ENCODE measurements at regions not wholly inside any gene's neighbourhood (a gene's known extent, or its start where the extent isn't known, plus 50 kb on each side); places are given as distances from the start of the nearest gene placed in this dataset.

DNA sequence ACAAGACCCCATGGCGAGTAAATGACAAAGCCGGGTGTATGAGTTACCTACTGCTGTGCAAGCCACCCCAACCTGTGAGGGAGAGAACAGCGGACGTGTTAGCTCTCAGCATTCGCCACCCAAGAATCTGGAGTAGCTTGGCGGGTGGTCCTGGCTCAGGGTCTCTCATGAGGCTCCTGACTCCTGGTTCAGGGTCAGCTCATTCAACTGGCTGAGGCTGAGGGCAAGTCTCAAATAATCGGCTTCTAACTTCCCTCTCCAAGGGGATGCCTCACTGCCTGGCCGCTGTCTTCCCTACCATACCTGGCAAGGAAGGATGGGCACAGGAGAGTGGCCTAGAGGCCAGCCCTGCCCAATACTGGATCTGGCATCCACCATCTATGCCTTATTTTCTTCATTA is 94.2 kb downstream of the HTR5A start:
- Histone ChIP-seq H3K27me3 (ENCODE audit: control insufficient read depth, insufficient read depth, low read length) (no peaks in the 10 kb centered on the region), H3K9ac (ENCODE audit: low read depth, low read length) (no peak overlapping the region), H3K9me3 (ENCODE audit: control insufficient read depth, insufficient read depth, low read length) (no peaks in the 10 kb centered on the region), H3K36me3 (ENCODE audit: control insufficient read depth, insufficient read depth, low read length) (no peaks in the 10 kb centered on the region), H3K4me3 (ENCODE audit: low read depth, low read length) (no peak overlapping the region), H3K4me1 (ENCODE audit: control insufficient read depth, insufficient read depth, low read length) (no peaks in the 10 kb centered on the region)

DNA sequence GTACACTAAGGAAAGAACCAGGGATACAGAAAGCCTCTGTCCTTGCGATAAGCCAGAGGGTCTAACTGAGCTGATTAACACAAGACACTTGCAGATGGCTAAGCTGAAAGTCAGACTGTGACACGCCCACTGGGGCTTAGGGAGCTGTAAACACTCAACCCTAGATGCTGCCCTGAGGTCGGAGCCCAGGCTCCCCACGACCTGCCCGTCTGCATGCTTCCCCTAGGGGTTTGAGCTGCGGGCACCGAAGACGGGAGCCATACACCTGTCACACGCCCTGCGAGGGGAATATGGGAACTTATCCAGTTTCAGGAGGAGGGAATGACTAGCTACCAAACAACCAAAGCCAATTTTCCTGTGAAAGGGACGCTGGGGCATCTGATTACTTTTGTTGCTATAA is 96.0 kb downstream of the HTR5A start:
- no peaks in the 10 kb centered on the region for H3K36me3 ChIP-seq (ENCODE audit: control insufficient read depth, insufficient read depth, low read length)
- no peaks in the 10 kb centered on the region for H3K4me1 ChIP-seq (ENCODE audit: control insufficient read depth, insufficient read depth, low read length)
- no peaks in the 10 kb centered on the region for H3K27me3 ChIP-seq (ENCODE audit: control insufficient read depth, insufficient read depth, low read length)
- H3K4me3 ChIP-seq (ENCODE audit: low read depth, low read length), result no peak overlapping the region
- no peaks in the 10 kb centered on the region for H3K9me3 ChIP-seq (ENCODE audit: control insufficient read depth, insufficient read depth, low read length)
- H3K9ac ChIP-seq (ENCODE audit: low read depth, low read length), result no peak overlapping the region

DNA sequence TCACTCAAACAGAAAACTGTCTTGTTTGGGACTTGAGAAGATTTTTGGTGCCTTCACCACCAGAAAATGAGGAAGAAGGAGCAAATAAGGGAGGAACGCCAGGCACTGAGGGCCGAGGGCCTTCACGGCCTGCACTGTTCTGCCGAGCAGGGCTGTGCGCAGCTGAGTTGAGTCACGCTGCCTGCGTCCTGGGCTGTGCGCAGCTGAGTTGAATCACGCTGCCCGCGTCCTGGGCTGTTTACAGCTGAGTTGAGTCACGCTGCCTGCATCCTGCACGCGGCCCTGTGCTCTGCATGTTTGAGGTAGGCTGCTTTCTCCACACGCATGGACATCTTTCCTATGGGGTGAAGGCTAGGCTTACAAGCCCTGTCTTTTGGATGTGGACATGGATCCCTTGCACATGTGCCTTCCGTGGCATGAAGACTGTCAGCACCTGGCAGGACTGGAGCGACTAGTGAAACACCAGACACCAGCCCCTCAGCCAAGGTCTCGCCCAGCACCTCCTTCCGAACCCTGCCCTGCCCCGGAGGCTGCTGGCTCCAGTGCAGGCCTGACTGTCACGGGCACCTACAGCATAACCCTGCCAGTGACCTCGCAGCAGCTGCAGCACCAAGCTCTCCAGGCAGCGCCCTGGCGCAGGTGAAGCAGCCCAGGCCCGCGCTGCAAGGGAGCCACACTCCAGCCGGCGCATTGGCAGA is 96.7 kb downstream of the HTR5A start:
- Histone ChIP-seq H3K27me3 (ENCODE audit: control insufficient read depth, insufficient read depth, low read length) (no peaks in the 10 kb centered on the region), H3K36me3 (ENCODE audit: control insufficient read depth, insufficient read depth, low read length) (no peaks in the 10 kb centered on the region), H3K9me3 (ENCODE audit: control insufficient read depth, insufficient read depth, low read length) (no peaks in the 10 kb centered on the region), H3K4me1 (ENCODE audit: control insufficient read depth, insufficient read depth, low read length) (no peaks in the 10 kb centered on the region), H3K9ac (ENCODE audit: low read depth, low read length) (no peak overlapping the region), H3K4me3 (ENCODE audit: low read depth, low read length) (no peak overlapping the region)

DNA sequence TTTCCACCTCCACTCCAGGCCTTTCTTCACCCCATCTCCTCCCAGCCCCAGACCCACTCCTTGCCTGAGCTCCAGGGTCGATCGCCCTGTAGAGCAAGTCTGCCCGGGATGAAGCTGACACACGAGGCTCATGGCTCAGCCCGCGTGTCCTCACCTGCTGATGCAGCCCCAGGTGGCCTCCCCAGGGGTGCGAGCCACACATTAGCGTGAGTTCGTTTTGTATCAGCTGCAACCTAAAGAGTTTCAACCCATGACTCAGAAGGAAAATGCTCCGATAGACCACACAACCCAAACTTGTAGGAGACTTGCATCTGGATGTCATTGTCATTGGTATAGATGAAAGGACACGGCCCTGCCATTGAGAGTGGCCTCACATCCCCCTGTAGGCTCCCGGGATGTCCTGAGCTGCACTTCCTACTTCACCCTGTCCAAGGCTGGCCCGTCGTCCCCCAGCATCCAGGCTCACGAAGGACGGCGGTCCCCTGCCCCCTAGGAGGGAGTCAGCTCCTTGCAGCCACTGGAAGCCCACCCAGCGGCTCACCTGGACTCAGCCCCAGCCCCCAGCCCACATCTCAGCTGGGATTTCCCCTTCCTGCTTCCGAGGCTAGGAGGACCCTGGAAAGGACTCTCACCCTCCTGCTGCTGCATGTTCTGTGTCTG is 97.7 kb downstream of the HTR5A start:
- no peak overlapping the region for H3K4me3 ChIP-seq (ENCODE audit: low read depth, low read length)
- no peaks in the 10 kb centered on the region for H3K27me3 ChIP-seq (ENCODE audit: control insufficient read depth, insufficient read depth, low read length)
- no peaks in the 10 kb centered on the region for H3K9me3 ChIP-seq (ENCODE audit: control insufficient read depth, insufficient read depth, low read length)
- H3K9ac ChIP-seq (ENCODE audit: low read depth, low read length), result no peak overlapping the region
- H3K4me1 ChIP-seq (ENCODE audit: control insufficient read depth, insufficient read depth, low read length), result no peaks in the 10 kb centered on the region
- no peaks in the 10 kb centered on the region for H3K36me3 ChIP-seq (ENCODE audit: control insufficient read depth, insufficient read depth, low read length)

DNA sequence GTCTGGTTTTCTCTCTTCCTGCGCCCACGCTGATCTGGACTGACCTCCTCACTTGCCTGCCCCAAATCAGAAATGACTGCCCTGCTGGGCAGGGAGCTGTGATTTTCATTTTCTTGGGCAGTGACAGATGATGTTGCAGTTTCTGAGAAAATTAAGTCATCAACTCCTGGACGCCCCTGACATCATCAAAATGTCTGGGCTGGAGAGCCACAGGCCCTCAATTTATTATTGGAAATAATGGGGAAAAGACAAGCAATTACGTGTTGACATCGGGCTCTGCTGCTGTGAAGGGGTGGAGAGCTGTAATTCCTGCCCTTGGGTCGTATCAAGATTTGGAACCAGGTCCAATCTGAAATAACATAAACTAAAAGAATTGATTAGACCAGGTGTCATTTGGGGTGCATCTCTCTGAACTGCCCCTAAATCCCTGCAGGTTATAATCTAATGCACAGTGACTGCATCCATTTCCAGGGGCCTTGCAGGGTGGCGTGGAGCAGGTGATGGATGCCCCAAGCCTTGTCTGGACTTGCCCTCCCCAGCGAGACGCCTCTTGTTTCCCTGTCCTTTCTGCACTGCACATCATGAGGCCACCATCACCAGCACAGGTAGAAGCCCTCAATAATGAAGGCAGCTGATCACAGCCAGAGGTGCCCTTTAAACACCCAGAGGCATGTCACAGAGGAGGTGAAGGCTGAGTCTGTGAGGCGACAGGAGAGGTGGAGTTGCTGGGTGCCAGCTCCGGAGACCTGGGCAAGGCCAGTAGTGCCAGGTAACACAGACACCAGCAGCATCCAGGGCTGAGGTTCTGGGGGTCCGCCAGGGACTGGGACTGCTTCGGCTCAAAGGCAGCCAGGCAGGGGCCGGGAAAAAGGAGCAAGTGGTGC is 98.7 kb downstream of the HTR5A start:
- Histone ChIP-seq H3K27me3 (ENCODE audit: control insufficient read depth, insufficient read depth, low read length) (no peaks in the 10 kb centered on the region), H3K4me1 (ENCODE audit: control insufficient read depth, insufficient read depth, low read length) (no peaks in the 10 kb centered on the region), H3K4me3 (ENCODE audit: low read depth, low read length) (no peak overlapping the region), H3K9ac (ENCODE audit: low read depth, low read length) (no peak overlapping the region), H3K9me3 (ENCODE audit: control insufficient read depth, insufficient read depth, low read length) (no peaks in the 10 kb centered on the region), H3K36me3 (ENCODE audit: control insufficient read depth, insufficient read depth, low read length) (no peaks in the 10 kb centered on the region)

DNA sequence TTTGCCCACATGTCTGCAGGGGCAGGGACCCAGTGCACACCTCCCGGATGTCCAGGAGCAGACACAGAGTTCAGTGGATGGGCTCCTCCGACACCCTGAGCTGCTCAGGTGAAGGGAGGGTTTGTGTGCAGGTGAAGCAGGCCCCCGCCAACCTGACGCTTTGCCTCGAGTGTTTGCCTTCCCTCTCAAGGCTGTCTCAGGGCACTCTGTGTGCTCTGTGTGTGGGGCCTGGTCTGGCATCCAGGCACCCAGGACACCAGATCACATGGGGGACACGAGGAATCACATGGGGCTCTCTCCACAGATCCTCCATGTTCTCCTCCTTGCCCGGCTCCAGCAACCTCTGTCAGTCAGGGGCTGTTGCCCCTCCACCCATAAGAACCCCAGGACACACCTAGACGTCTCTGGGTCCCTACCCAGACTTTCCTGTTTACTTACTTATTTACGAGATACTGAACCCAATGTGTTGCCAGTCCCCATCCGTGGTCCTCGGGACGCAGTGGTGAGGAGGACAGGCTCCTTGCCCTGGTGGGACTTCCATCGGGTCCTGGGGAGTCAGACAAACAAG is 99.5 kb downstream of the HTR5A start:
- H3K4me3 ChIP-seq (ENCODE audit: low read depth, low read length), result no peak overlapping the region
- no peak overlapping the region for H3K9ac ChIP-seq (ENCODE audit: low read depth, low read length)
- no peaks in the 10 kb centered on the region for H3K4me1 ChIP-seq (ENCODE audit: control insufficient read depth, insufficient read depth, low read length)
- H3K36me3 ChIP-seq (ENCODE audit: control insufficient read depth, insufficient read depth, low read length), result no peaks in the 10 kb centered on the region
- no peaks in the 10 kb centered on the region for H3K9me3 ChIP-seq (ENCODE audit: control insufficient read depth, insufficient read depth, low read length)
- H3K27me3 ChIP-seq (ENCODE audit: control insufficient read depth, insufficient read depth, low read length), result no peaks in the 10 kb centered on the region

DNA sequence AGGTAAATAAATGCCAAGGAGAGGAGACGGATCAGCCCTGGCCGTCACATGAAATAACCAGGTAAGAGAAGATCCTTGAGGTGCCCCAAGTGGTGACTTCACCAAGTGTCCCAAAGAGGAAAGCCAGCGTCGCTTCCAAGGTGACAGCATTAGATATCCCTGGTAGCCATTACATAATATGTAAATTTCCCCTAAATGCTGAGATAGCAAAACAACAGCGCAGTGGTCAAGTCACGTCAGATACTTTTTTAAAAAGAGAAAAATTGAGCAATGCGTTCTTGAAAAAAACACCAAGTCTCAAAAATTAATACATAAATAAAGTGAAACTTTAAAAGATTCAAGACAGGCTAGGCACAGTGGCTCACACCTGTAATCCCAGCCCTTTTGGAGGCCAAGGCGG is 100.2 kb downstream of the HTR5A start:
- Histone ChIP-seq H3K9ac (ENCODE audit: low read depth, low read length) (no peak overlapping the region), H3K9me3 (ENCODE audit: control insufficient read depth, insufficient read depth, low read length) (no peaks in the 10 kb centered on the region), H3K27me3 (ENCODE audit: control insufficient read depth, insufficient read depth, low read length) (no peaks in the 10 kb centered on the region), H3K4me1 (ENCODE audit: control insufficient read depth, insufficient read depth, low read length) (no peaks in the 10 kb centered on the region), H3K4me3 (ENCODE audit: low read depth, low read length) (no peak overlapping the region), H3K36me3 (ENCODE audit: control insufficient read depth, insufficient read depth, low read length) (no peaks in the 10 kb centered on the region)

DNA sequence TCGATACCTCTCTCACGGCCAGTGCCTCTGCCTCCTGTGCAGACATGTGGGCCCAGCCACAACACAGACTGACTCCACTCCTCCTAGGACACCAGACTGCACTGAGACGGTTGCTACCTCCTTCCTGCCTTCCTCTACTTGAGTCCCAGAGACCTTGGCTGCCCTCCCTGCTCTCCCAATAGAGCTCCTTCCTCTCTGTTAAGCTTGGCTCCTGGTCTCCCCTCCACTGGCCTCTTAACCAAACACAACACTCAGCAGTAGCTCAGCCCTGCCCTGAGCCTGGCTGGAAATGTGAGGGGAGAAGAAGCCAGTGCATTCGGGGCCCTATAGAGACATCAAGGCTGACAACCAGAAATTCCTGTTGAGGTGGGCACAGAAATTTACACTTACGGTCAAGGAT is 102.0 kb downstream of the HTR5A start:
- Histone ChIP-seq H3K4me3 (ENCODE audit: low read depth, low read length) (no peak overlapping the region), H3K4me1 (ENCODE audit: control insufficient read depth, insufficient read depth, low read length) (no peaks in the 10 kb centered on the region), H3K9me3 (ENCODE audit: control insufficient read depth, insufficient read depth, low read length) (no peaks in the 10 kb centered on the region), H3K36me3 (ENCODE audit: control insufficient read depth, insufficient read depth, low read length) (no peaks in the 10 kb centered on the region), H3K9ac (ENCODE audit: low read depth, low read length) (no peak overlapping the region), H3K27me3 (ENCODE audit: control insufficient read depth, insufficient read depth, low read length) (no peaks in the 10 kb centered on the region)

DNA sequence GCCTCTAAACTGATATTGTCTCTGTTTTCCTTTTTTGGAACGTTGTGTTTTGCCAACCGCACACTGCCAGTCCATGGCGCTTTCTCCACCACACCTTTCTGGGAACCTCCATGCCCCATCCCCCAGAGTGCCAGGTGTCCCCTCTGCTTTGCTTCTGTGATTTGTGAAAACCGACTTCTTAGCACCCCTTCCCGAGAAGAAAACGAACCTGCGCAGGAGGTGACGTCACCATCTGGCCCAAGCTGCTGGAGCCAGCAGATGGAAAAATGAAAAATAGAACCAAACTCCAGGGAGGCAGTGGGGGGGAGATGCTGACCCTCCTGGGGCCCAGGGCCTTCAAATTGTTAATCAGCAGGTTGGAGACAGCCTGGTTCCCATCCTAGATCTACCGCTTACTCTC is 103.8 kb downstream of the HTR5A start:
- no peaks in the 10 kb centered on the region for H3K9me3 ChIP-seq (ENCODE audit: control insufficient read depth, insufficient read depth, low read length)
- no peaks in the 10 kb centered on the region for H3K36me3 ChIP-seq (ENCODE audit: control insufficient read depth, insufficient read depth, low read length)
- no peak overlapping the region for H3K4me3 ChIP-seq (ENCODE audit: low read depth, low read length)
- H3K9ac ChIP-seq (ENCODE audit: low read depth, low read length), result no peak overlapping the region
- no peaks in the 10 kb centered on the region for H3K4me1 ChIP-seq (ENCODE audit: control insufficient read depth, insufficient read depth, low read length)
- H3K27me3 ChIP-seq (ENCODE audit: control insufficient read depth, insufficient read depth, low read length), result no peaks in the 10 kb centered on the region

DNA sequence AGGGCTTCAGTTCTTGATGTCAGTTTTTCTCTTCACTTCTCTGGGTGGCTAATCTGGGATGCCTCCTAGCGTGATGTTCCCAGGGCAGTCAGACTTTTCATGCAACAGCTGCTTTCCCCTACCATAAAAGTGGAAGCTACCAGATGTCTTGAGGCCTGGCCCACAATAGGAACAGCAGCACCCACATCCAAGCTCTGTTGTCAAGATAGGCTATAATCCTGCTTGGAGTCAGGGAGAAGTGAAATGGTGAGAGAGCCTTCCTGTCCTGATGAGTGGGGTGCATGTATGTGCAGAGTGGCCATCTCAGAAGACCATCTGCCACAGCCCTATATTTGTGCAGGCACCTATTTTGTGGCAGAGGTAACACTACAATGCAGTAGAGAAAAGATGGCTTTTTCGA is 108.0 kb downstream of the HTR5A start:
- Histone ChIP-seq H3K9ac (ENCODE audit: low read depth, low read length) (no peak overlapping the region), H3K36me3 (ENCODE audit: control insufficient read depth, insufficient read depth, low read length) (no peaks in the 10 kb centered on the region), H3K9me3 (ENCODE audit: control insufficient read depth, insufficient read depth, low read length) (no peaks in the 10 kb centered on the region), H3K4me3 (ENCODE audit: low read depth, low read length) (no peak overlapping the region), H3K4me1 (ENCODE audit: control insufficient read depth, insufficient read depth, low read length) (no peaks in the 10 kb centered on the region), H3K27me3 (ENCODE audit: control insufficient read depth, insufficient read depth, low read length) (no peaks in the 10 kb centered on the region)

DNA sequence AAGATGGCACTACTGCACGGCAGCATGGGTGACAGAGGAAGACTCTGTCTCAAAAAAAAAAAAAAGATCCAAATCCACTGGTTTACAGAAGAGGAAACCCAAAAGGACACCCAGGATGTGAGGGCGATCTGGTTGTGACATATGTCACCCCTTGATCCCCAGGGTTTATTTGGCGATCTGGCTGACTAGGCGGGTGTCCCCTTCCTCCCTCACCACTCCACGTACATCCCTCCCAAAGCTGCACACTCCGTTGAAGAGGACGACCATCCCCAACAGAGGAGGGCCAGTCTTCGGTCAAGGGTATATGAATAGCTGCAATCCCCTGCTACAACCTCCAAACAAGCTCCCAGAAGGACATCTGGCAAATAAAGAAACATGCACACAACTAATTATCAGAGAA is 111.6 kb downstream of the HTR5A start:
- Histone ChIP-seq H3K9ac (ENCODE audit: low read depth, low read length) (no peak overlapping the region), H3K27me3 (ENCODE audit: control insufficient read depth, insufficient read depth, low read length) (no peaks in the 10 kb centered on the region), H3K36me3 (ENCODE audit: control insufficient read depth, insufficient read depth, low read length) (no peaks in the 10 kb centered on the region), H3K4me1 (ENCODE audit: control insufficient read depth, insufficient read depth, low read length) (no peaks in the 10 kb centered on the region), H3K9me3 (ENCODE audit: control insufficient read depth, insufficient read depth, low read length) (peaks cover 10% of the 10 kb centered on the region), H3K4me3 (ENCODE audit: low read depth, low read length) (no peak overlapping the region)

Data from iPS-15b (cell line).